COLO668 (cell line): ENCODE measurements at regions not wholly inside any gene's neighbourhood (a gene's known extent, or its start where the extent isn't known, plus 50 kb on each side); places are given as distances from the start of the nearest gene placed in this dataset.

Experiments
- DNase-seq: peaks from one replicate; lab custom pipeline; 2025; ENCODE audit not compliant: unreplicated experiment; lab: John Stamatoyannopoulos, UW

GRCh38 chr2:71849607-71850305 lies 297.9 kb downstream of the CYP26B1 start:
- DNase-seq: no peak

GRCh38 chr2:71849111-71849510 lies 298.6 kb downstream of the CYP26B1 start:
- no peak for DNase-seq

- DNase-seq: no peak
Measured at GRCh38 chr2:71846669-71847291, 300.9 kb downstream of the CYP26B1 start.

GRCh38 chr2:71846072-71846471 lies 301.6 kb downstream of the CYP26B1 start:
- DNase-seq: no peak

- DNase-seq: no peak
Measured at GRCh38 chr2:71844967-71845366, 302.7 kb downstream of the CYP26B1 start.

- DNase-seq: no peak
Measured at GRCh38 chr2:71843391-71843850, 304.2 kb downstream of the CYP26B1 start.

GRCh38 chr2:71842744-71843143 lies 304.9 kb downstream of the CYP26B1 start:
- DNase-seq: no peak

GRCh38 chr2:71839826-71840225 lies 307.8 kb downstream of the CYP26B1 start:
- no peak for DNase-seq

- no peak for DNase-seq
Measured at GRCh38 chr2:71834796-71835195, 312.9 kb downstream of the CYP26B1 start.

GRCh38 chr2:71833855-71834560 lies 313.7 kb downstream of the CYP26B1 start:
- no peak for DNase-seq

GRCh38 chr2:71833272-71833671 lies 314.4 kb downstream of the CYP26B1 start:
- no peak for DNase-seq

GRCh38 chr2:71832844-71833243 lies 314.8 kb downstream of the CYP26B1 start:
- no peak for DNase-seq

- DNase-seq: no peak
Measured at GRCh38 chr2:71832388-71832787, 315.3 kb downstream of the CYP26B1 start.

- no peak for DNase-seq
Measured at GRCh38 chr2:71831193-71831577, 316.5 kb downstream of the CYP26B1 start.

- DNase-seq: no peak
Measured at GRCh38 chr2:71830497-71831192, 317.0 kb downstream of the CYP26B1 start.

- DNase-seq: no peak
Measured at GRCh38 chr2:71829008-71829407, 318.7 kb downstream of the CYP26B1 start.

GRCh38 chr2:71827973-71828372 lies 319.7 kb downstream of the CYP26B1 start:
- DNase-seq: no peak

- no peak for DNase-seq
Measured at GRCh38 chr2:71827524-71827901, 320.1 kb downstream of the CYP26B1 start.

GRCh38 chr2:71826826-71827523 lies 320.7 kb downstream of the CYP26B1 start:
- DNase-seq: no peak

- DNase-seq: no peak
Measured at GRCh38 chr2:71826299-71826698, 321.4 kb downstream of the CYP26B1 start.

- no peak for DNase-seq
Measured at GRCh38 chr2:71824436-71824835, 323.2 kb downstream of the CYP26B1 start.
